PC-9 (cell line): ENCODE measurements at regions not wholly inside any gene's neighbourhood (a gene's known extent, or its start where the extent isn't known, plus 50 kb on each side); places are given as distances from the start of the nearest gene placed in this dataset.

ENCODE experiments used
- BruUV-seq: library from RNA; stranded (reverse); fragments of 400-500 nt; replicated peaks from 2 replicates; lab custom pipeline; 2021; lab: Mats Ljungman, UMichigan
- CTCF ChIA-PET: fragments of 300-600 bp; sonication (Branson Sonifier 250); formaldehyde crosslinking; loops from one replicate; lab custom pipeline; 2022; ENCODE audit warnings: antibody characterized with exemption; lab: Charles Lee
- POLR2A ChIA-PET: fragments of 300-600 bp; sonication (Branson Sonifier 250); formaldehyde crosslinking; loops from one replicate; lab custom pipeline; 2022; ENCODE audit warnings: antibody characterized with exemption; ENCODE audit not compliant: unreplicated experiment; lab: Charles Lee
- DNase-seq, 2 experiments: peaks; one replicate each; pipeline versions ENCODE4 v3.0.0 to v3.0.0-alpha.2; 2015 to 2022; ENCODE audit warnings: mixed read lengths in 1 of 2
- H2AFZ ChIP-seq: fragments of 200-600 bp; sonication (generic); 2 replicates; pipeline ENCODE4 v1.8.1; 2017; ENCODE audit warnings: antibody characterized with exemption
- H3F3A ChIP-seq: fragments of 200-600 bp; sonication (generic); 2 replicates; pipeline ENCODE4 v1.8.1; 2017; ENCODE audit warnings: antibody characterized with exemption, mild to moderate bottlenecking, low read depth; ENCODE audit not compliant: insufficient read depth
- H3K27ac ChIP-seq: fragments of 200-600 bp; sonication (generic); 2 replicates; pipeline ENCODE4 v1.6.1; 2016; ENCODE audit warnings: mixed run types
- H3K27me3 ChIP-seq: fragments of 200-600 bp; sonication (generic); 2 replicates; pipeline ENCODE4 v1.6.1; 2016; ENCODE audit warnings: low read depth, mixed run types; ENCODE audit not compliant: insufficient read depth
- H3K36me3 ChIP-seq: fragments of 200-600 bp; sonication (generic); 2 replicates; pipeline ENCODE4 v1.6.1; 2016; ENCODE audit warnings: low read depth, mixed run types
- H3K4me1 ChIP-seq: fragments of 200-600 bp; sonication (generic); replicated peaks from 2 replicates; pipeline ENCODE4 v1.6.1; 2016; ENCODE audit warnings: mixed run types; ENCODE audit not compliant: insufficient read depth
- H3K4me2 ChIP-seq: fragments of 200-600 bp; sonication (generic); 2 replicates; pipeline ENCODE4 v1.6.1; 2017; ENCODE audit warnings: mixed run types
- H3K4me3 ChIP-seq: fragments of 200-600 bp; sonication (generic); 2 replicates; pipeline ENCODE4 v1.6.1; 2016; ENCODE audit warnings: mixed run types
- H3K79me2 ChIP-seq: fragments of 200-600 bp; sonication (generic); 2 replicates; pipeline ENCODE4 v1.6.1; 2017; ENCODE audit warnings: low read depth, mixed run types
- H3K9me2 ChIP-seq: fragments of 200-600 bp; sonication (generic); 2 replicates; pipeline ENCODE4 v1.8.1; 2017; ENCODE audit warnings: mild to moderate bottlenecking; ENCODE audit not compliant: insufficient read depth
- H3K9me3 ChIP-seq: fragments of 200-600 bp; sonication (generic); 2 replicates; pipeline ENCODE4 v1.8.1; 2016; ENCODE audit warnings: low read depth; ENCODE audit not compliant: insufficient read depth
- H4K20me1 ChIP-seq: fragments of 200-600 bp; sonication (generic); 2 replicates; pipeline ENCODE4 v1.8.1; 2017; ENCODE audit not compliant: insufficient read depth
- EZH2 ChIP-seq: fragments of 200-600 bp; sonication (generic); IDR thresholded peaks from 2 replicates; pipeline ENCODE4 v1.8.0; 2017; ENCODE audit warnings: antibody characterized with exemption, low read depth
- intact Hi-C: fragments of 100-400 bp; cut with micrococcal nuclease; formaldehyde crosslinking; loops from one replicate; pipeline ENCODE4 v1.10.0; 2022; ENCODE audit not compliant: unreplicated experiment
- TF ChIP-seq, protein P1 (sequence below): fragments of 200-600 bp; sonication (generic); conservative IDR thresholded peaks from 2 replicates; pipeline ENCODE4 v1.6.1; 2017; ENCODE audit warnings: mixed run types, antibody characterized with exemption, mild to moderate bottlenecking, moderate library complexity

GRCh38 chr11:13068211-13068610 lies 59.1 kb downstream of the RASSF10 start:
- DNase-seq, result no peak
- no peak overlapping the region for H3K4me2 ChIP-seq
- BruUV-seq, result no TSS peak
- H3K36me3 ChIP-seq, result no peaks in the 10 kb centered on the region
- no peak for TF ChIP-seq EZH2
- TF ChIP-seq, protein P1, sequence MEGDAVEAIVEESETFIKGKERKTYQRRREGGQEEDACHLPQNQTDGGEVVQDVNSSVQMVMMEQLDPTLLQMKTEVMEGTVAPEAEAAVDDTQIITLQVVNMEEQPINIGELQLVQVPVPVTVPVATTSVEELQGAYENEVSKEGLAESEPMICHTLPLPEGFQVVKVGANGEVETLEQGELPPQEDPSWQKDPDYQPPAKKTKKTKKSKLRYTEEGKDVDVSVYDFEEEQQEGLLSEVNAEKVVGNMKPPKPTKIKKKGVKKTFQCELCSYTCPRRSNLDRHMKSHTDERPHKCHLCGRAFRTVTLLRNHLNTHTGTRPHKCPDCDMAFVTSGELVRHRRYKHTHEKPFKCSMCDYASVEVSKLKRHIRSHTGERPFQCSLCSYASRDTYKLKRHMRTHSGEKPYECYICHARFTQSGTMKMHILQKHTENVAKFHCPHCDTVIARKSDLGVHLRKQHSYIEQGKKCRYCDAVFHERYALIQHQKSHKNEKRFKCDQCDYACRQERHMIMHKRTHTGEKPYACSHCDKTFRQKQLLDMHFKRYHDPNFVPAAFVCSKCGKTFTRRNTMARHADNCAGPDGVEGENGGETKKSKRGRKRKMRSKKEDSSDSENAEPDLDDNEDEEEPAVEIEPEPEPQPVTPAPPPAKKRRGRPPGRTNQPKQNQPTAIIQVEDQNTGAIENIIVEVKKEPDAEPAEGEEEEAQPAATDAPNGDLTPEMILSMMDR, result no peak
- H3K9me2 ChIP-seq, result no peaks in the 10 kb centered on the region
- H3K9me3 ChIP-seq, result no peaks in the 10 kb centered on the region
- no peaks in the 10 kb centered on the region for H3K79me2 ChIP-seq
- no peaks in the 10 kb centered on the region for H4K20me1 ChIP-seq
- H3F3A ChIP-seq, result no peaks in the 10 kb centered on the region
- ChIA-PET POLR2A (no interaction called here), CTCF (no interaction called here)
- intact Hi-C loops, result no loop called here
- no peak overlapping the region for H3K27ac ChIP-seq
- no peak overlapping the region for H3K4me3 ChIP-seq
- H3K27me3 ChIP-seq, result no peaks in the 10 kb centered on the region
- H3K4me1 ChIP-seq, result no peaks in the 10 kb centered on the region
- no peak overlapping the region for H2AFZ ChIP-seq

DNA sequence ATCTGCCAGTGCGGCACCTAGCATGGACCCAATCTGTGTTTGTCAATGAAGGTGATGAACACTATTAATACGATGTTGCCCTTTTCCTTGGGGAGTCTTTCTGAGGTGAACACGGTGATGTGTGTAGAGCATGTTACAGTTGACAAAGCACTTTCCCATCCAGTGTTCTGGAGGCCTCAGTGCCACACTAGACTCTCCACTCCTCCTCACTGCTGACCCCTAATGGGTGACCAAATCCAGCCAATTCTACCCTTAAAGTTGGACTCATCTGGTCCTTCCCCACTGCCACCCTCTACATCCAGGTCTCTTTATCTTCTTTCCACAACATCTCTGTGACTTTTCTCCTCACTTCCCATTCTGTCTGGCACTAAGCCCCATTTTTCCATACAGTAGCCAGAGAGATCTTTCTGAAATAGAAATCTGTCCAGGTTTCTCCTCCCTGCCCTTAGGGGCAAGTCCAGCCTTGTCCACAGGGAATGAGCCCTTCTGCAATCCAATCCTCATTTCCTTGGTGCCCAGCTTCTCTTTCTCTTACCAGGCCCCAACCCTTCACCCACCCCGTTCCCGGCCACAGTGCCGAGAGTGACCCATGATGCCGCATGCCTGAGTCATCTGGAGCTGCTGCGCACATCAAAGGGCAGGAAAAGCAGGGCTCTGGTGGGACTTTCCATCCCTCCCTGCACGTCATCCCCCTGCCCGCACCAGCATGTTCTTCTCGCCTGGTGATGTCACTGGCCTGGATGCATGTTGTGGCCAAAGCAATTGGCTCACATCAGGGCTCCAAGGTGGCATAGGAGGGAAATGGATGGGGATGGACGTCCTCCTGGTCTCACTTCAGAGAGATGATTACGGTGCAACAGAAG lies 64.2 kb downstream of the RASSF10 start:
- TF ChIP-seq, protein P1, result no peak
- no peak for TF ChIP-seq EZH2
- Histone ChIP-seq H3K27ac (no peak overlapping the region), H3K4me2 (no peak overlapping the region), H3K9me2 (no peaks in the 10 kb centered on the region), H3K4me3 (no peak overlapping the region), H3K36me3 (no peaks in the 10 kb centered on the region), H3K4me1 (peaks cover 14% of the 10 kb centered on the region), H3K9me3 (no peaks in the 10 kb centered on the region), H3K79me2 (no peaks in the 10 kb centered on the region), H2AFZ (no peak overlapping the region), H3F3A (peaks cover 5% of the 10 kb centered on the region; the same call in 1 of the 2 replicates), H4K20me1 (no peaks in the 10 kb centered on the region), H3K27me3 (no peaks in the 10 kb centered on the region)
- intact Hi-C loops, result no loop called here
- DNase-seq, result peak in 1 of 2 experiments; percentile 46
- ChIA-PET POLR2A (no interaction called here), CTCF (no interaction called here)
- no TSS peak for BruUV-seq

GRCh38 chr11:13074714-13075464 lies 65.8 kb downstream of the RASSF10 start:
- H3K4me2 ChIP-seq, result no peak overlapping the region
- no peaks in the 10 kb centered on the region for H3K27me3 ChIP-seq
- intact Hi-C loops, result no loop called here
- H3K9me3 ChIP-seq, result no peaks in the 10 kb centered on the region
- TF ChIP-seq, protein P1, result no peak
- no peak for TF ChIP-seq EZH2
- POLR2A ChIA-PET, result no interaction called here
- H4K20me1 ChIP-seq, result no peaks in the 10 kb centered on the region
- CTCF ChIA-PET, result no interaction called here
- no peak overlapping the region for H3K4me3 ChIP-seq
- no peaks in the 10 kb centered on the region for H3K36me3 ChIP-seq
- no peaks in the 10 kb centered on the region for H3K79me2 ChIP-seq
- peaks cover 14% of the 10 kb centered on the region for H3K4me1 ChIP-seq
- peaks cover 5% of the 10 kb centered on the region; the same call in 1 of the 2 replicates for H3F3A ChIP-seq
- DNase-seq, result no peak
- no TSS peak for BruUV-seq
- no peak overlapping the region for H2AFZ ChIP-seq
- H3K9me2 ChIP-seq, result no peaks in the 10 kb centered on the region
- no peak overlapping the region for H3K27ac ChIP-seq
